IMR-90 (cell line): ENCODE measurements at regions not wholly inside any gene's neighbourhood (a gene's known extent, or its start where the extent isn't known, plus 50 kb on each side); places are given as distances from the start of the nearest gene placed in this dataset.

ENCODE experiments used
- ATAC-seq: fragments of 200-7000 bp; cut with Tn5 transposase; 2 replicates; pipeline ENCODE4 v1.9.1; 2020; ENCODE audit warnings: low read depth, mild to moderate bottlenecking, moderate library complexity
- BruUV-seq: library from RNA; stranded (reverse); fragments of 400-500 nt; replicated peaks from 2 replicates; lab custom pipeline; 2021; lab: Mats Ljungman, UMichigan
- CTCF ChIA-PET: fragments of 300-600 bp; formaldehyde crosslinking; extraction: SDS; loops from one replicate; lab custom pipeline; 2021; ENCODE audit warnings: antibody characterized with exemption; lab: Yijun Ruan, JAX
- POLR2A ChIA-PET: fragments of 300-600 bp; sonication (Branson Sonifier 250); formaldehyde crosslinking; loops from one replicate; lab custom pipeline; 2022; ENCODE audit warnings: antibody characterized with exemption; ENCODE audit not compliant: unreplicated experiment; lab: Charles Lee
- DNase-seq: peaks from one replicate; pipeline ENCODE4 v3.0.0; 2013
- H2AFZ ChIP-seq: replicated peaks from 2 replicates; pipeline ENCODE3; 2013; ENCODE audit warnings: low read length, mild to moderate bottlenecking; ENCODE audit not compliant: poor library complexity
- H2AK5ac ChIP-seq: 2 replicates; pipeline ENCODE4 v1.6.1; 2013; ENCODE audit warnings: low read depth, low read length, inconsistent platforms
- H2AK9ac ChIP-seq: replicated peaks from 2 replicates; pipeline ENCODE3; 2013; ENCODE audit warnings: mild to moderate bottlenecking, low read depth, low read length, moderate library complexity; ENCODE audit not compliant: poor library complexity
- H2BK120ac ChIP-seq: 2 replicates; pipeline ENCODE4 v1.6.1; 2013; ENCODE audit warnings: low read depth, low read length, inconsistent platforms
- H2BK15ac ChIP-seq: 3 replicates; pipeline ENCODE4 v1.6.1; 2013; ENCODE audit warnings: low read depth, low read length, inconsistent platforms
- H2BK20ac ChIP-seq: 2 replicates; pipeline ENCODE4 v1.6.1; 2013; ENCODE audit warnings: low read depth, mild to moderate bottlenecking, inconsistent platforms, low read length, moderate library complexity
- H2BK5ac ChIP-seq: 2 replicates; pipeline ENCODE4 v1.6.1; 2013; ENCODE audit warnings: mild to moderate bottlenecking, low read depth, low read length, inconsistent platforms; ENCODE audit not compliant: poor library complexity, severe bottlenecking
- H3K14ac ChIP-seq: replicated peaks from 2 replicates; pipeline ENCODE4 v1.6.1; 2013; ENCODE audit warnings: low read depth, low read length, inconsistent platforms
- H3K18ac ChIP-seq: 2 replicates; pipeline ENCODE4 v1.6.1; 2013; ENCODE audit warnings: low read depth, low read length, control low read depth
- H3K23ac ChIP-seq: 2 replicates; pipeline ENCODE4 v1.6.1; 2013; ENCODE audit warnings: low read depth, low read length, inconsistent platforms
- H3K27ac ChIP-seq: 2 replicates; pipeline ENCODE4 v1.5.1; 2013; ENCODE audit warnings: mild to moderate bottlenecking, control low read depth, low read length; ENCODE audit not compliant: insufficient read depth
- H3K27me3 ChIP-seq: 2 replicates; pipeline ENCODE4 v1.6.1; 2013; ENCODE audit warnings: low read length; ENCODE audit not compliant: control insufficient read depth, insufficient read depth
- H3K36me3 ChIP-seq: 2 replicates; pipeline ENCODE4 v1.6.1; 2013; ENCODE audit warnings: low read length, mixed read lengths; ENCODE audit not compliant: control insufficient read depth, insufficient read depth
- H3K4ac ChIP-seq: 2 replicates; pipeline ENCODE4 v1.6.1; 2013; ENCODE audit warnings: low read depth, low read length, inconsistent platforms
- H3K4me1 ChIP-seq: 2 replicates; pipeline ENCODE4 v1.6.1; 2013; ENCODE audit warnings: low read length, mixed read lengths; ENCODE audit not compliant: control insufficient read depth, insufficient read depth
- H3K4me2 ChIP-seq: 2 replicates; pipeline ENCODE4 v1.6.1; 2013; ENCODE audit warnings: low read depth, mild to moderate bottlenecking, control low read depth, low read length, moderate library complexity
- H3K4me3 ChIP-seq: 2 replicates; pipeline ENCODE4 v1.5.1; 2013; ENCODE audit warnings: low read depth, mild to moderate bottlenecking, control low read depth, low read length, moderate library complexity; ENCODE audit not compliant: insufficient read depth
- H3K56ac ChIP-seq: 2 replicates; pipeline ENCODE4 v1.6.1; 2013; ENCODE audit warnings: low read length, inconsistent platforms; ENCODE audit not compliant: insufficient read depth; ENCODE audit errors: extremely low read depth
- H3K79me1 ChIP-seq, 2 experiments: 2 replicates each; pipeline ENCODE4 v1.6.1; 2013; ENCODE audit warnings: low read length in 2 of 2, inconsistent platforms in 1 of 2, low read depth in 1 of 2
- H3K9ac ChIP-seq: 2 replicates; pipeline ENCODE4 v1.6.1; 2013; ENCODE audit warnings: low read depth, low read length, control low read depth
- H3K9me1 ChIP-seq: 2 replicates; pipeline ENCODE4 v1.6.1; 2013; ENCODE audit warnings: low read length, inconsistent platforms; ENCODE audit not compliant: insufficient read depth
- H3K9me3 ChIP-seq: 2 replicates; pipeline ENCODE4 v1.6.1; 2013; ENCODE audit warnings: low read length; ENCODE audit not compliant: control insufficient read depth, insufficient read depth
- H4K20me1 ChIP-seq: 2 replicates; pipeline ENCODE4 v1.6.1; 2013; ENCODE audit warnings: low read length, inconsistent platforms; ENCODE audit not compliant: insufficient read depth
- H4K5ac ChIP-seq: 2 replicates; pipeline ENCODE4 v1.6.1; 2013; ENCODE audit warnings: mild to moderate bottlenecking, low read depth, low read length, control low read depth
- H4K8ac ChIP-seq, 2 experiments: 2 replicates each; pipeline ENCODE4 v1.6.1; 2013; ENCODE audit warnings: low read depth in 2 of 2, low read length in 2 of 2, control low read depth in 1 of 2, inconsistent platforms in 1 of 2
- H4K91ac ChIP-seq: 2 replicates; pipeline ENCODE4 v1.6.1; 2013; ENCODE audit warnings: low read depth, low read length, inconsistent platforms; ENCODE audit not compliant: insufficient read depth
- BHLHE40 ChIP-seq: fragments of 150-350 bp; IDR thresholded peaks from 2 replicates; pipeline ENCODE4 v1.6.1; 2016; ENCODE audit warnings: mild to moderate bottlenecking, low read depth, low read length
- CEBPB ChIP-seq: IDR thresholded peaks from 2 replicates; pipeline ENCODE4 v1.6.1; 2012; ENCODE audit warnings: low read depth, low read length, improper control_type of control experiment
- CHD1 ChIP-seq: IDR thresholded peaks from 2 replicates; pipeline ENCODE4 v1.6.1; 2012; ENCODE audit warnings: low read depth, low read length, improper control_type of control experiment
- CTCF ChIP-seq: conservative IDR thresholded peaks from 2 replicates; pipeline ENCODE4 v1.5.1; 2012; ENCODE audit warnings: mild to moderate bottlenecking, low read depth, low read length, improper control_type of control experiment
- FOS ChIP-seq: fragments of 150-350 bp; IDR thresholded peaks from 2 replicates; pipeline ENCODE4 v1.6.1; 2016; ENCODE audit warnings: low read depth, low read length
- MAFK ChIP-seq: IDR thresholded peaks from 2 replicates; pipeline ENCODE4 v1.6.1; 2012; ENCODE audit warnings: low read depth, low read length, improper control_type of control experiment
- MAZ ChIP-seq: IDR thresholded peaks from 2 replicates; pipeline ENCODE4 v1.6.1; 2012; ENCODE audit warnings: low read depth, mild to moderate bottlenecking, low read length, improper control_type of control experiment, moderate library complexity, borderline replicate concordance
- MXI1 ChIP-seq: IDR thresholded peaks from 2 replicates; pipeline ENCODE4 v1.6.1; 2012; ENCODE audit warnings: low read depth, mild to moderate bottlenecking, low read length, moderate library complexity, borderline replicate concordance
- NFE2L2 ChIP-seq: fragments of 150-350 bp; IDR thresholded peaks from 2 replicates; pipeline ENCODE4 v1.6.1; 2016; ENCODE audit warnings: low read depth, mild to moderate bottlenecking, low read length
- POLR2A ChIP-seq: IDR thresholded peaks from 2 replicates; pipeline ENCODE4 v1.6.1; 2012; ENCODE audit warnings: mild to moderate bottlenecking, low read depth, low read length
- RAD21 ChIP-seq: IDR thresholded peaks from 2 replicates; pipeline ENCODE4 v1.6.1; 2012; ENCODE audit warnings: low read length, improper control_type of control experiment
- RCOR1 ChIP-seq: IDR thresholded peaks from 2 replicates; pipeline ENCODE4 v1.6.1; 2012; ENCODE audit warnings: mild to moderate bottlenecking, low read length, improper control_type of control experiment; ENCODE audit not compliant: insufficient replicate concordance
- RFX5 ChIP-seq: IDR thresholded peaks from 2 replicates; pipeline ENCODE4 v1.8.0; 2012; ENCODE audit warnings: low read depth, mild to moderate bottlenecking, low read length, moderate library complexity
- SMC3 ChIP-seq: fragments of 150-350 bp; IDR thresholded peaks from 2 replicates; pipeline ENCODE4 v1.6.1; 2016; ENCODE audit warnings: low read depth, mild to moderate bottlenecking, antibody characterized with exemption, low read length, moderate library complexity
- USF2 ChIP-seq: fragments of 150-350 bp; IDR thresholded peaks from 2 replicates; pipeline ENCODE4 v1.6.1; 2017; ENCODE audit warnings: mild to moderate bottlenecking, antibody characterized with exemption, low read length, low read depth
- WGBS, 2 experiments: methylation state at CpG; one replicate each; pipeline versions ENCODE4 v1.1.5 to v1.1.7; 2013; ENCODE audit warnings: missing lambda C conversion rate in 2 of 2; ENCODE audit not compliant: insufficient read length in 1 of 2; ENCODE audit errors: extremely low coverage in 2 of 2; 5-methylcytosine and 5-hydroxymethylcytosine counted together
- dilution Hi-C: fragments of 300-500 bp; cut with HindIII; formaldehyde crosslinking; loops from one replicate; pipeline ENCODE4 v1.14.3; 2018; ENCODE audit warnings: low sequenced_read_pairs; ENCODE audit not compliant: unreplicated experiment
- in situ Hi-C: fragments of 300-500 bp; cut with MboI; formaldehyde crosslinking; loops from 3 replicates; pipeline ENCODE4 v1.14.3; 2019; ENCODE audit warnings: low sequenced_read_pairs, inconsistent platforms, mixed read lengths
- intact Hi-C: fragments of 100-400 bp; cut with micrococcal nuclease; formaldehyde crosslinking; loops from 2 replicates; pipeline ENCODE4 v1.10.0; 2022
- TF ChIP-seq, protein P1 (sequence below): fragments of 150-350 bp; IDR thresholded peaks from 2 replicates; pipeline ENCODE4 v1.6.1; 2016; ENCODE audit warnings: low read depth, mild to moderate bottlenecking, low read length, moderate library complexity, borderline replicate concordance

DNA sequence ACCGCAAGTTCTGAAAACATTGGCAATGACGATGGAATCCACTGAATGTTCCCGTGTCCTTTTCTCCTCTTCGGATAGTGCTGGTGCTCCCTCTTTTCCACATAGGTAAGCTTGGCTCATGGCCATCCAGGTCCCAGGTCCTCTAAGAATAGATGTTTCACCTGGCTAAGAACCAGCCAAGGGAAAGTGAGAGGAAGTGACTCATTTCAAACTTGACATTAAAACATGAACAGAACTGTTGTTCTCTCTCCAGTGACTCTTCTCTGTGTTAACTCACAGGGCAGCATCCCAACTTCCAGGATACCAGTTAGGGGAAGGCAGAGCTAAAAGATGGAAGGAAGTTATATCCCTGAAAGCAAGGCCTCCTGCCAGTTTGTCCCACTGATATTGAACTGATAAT is 493.8 kb upstream of the CHRM3 start:
- H3K4me1 ChIP-seq: no peaks in the 10 kb centered on the region
- no peaks in the 10 kb centered on the region for H4K20me1 ChIP-seq
- ChIA-PET CTCF (no interaction called here), POLR2A (no interaction called here)
- no peaks in the 10 kb centered on the region for H3K27me3 ChIP-seq
- no peak overlapping the region for H3K23ac ChIP-seq
- no peak overlapping the region for H3K4me3 ChIP-seq
- H4K91ac ChIP-seq: no peak overlapping the region
- H2AK9ac ChIP-seq: no peak overlapping the region
- no peak overlapping the region for H4K5ac ChIP-seq
- in situ Hi-C loops (no loop called here), intact Hi-C loops (no loop called here), dilution Hi-C loops (no loop called here)
- WGBS, 2 experiments: no CpG with 5 or more reads among the region's 4 CpGs
- H3K9ac ChIP-seq: no peak overlapping the region
- H3K18ac ChIP-seq: no peak overlapping the region
- no peak overlapping the region for H2BK15ac ChIP-seq
- H3K36me3 ChIP-seq: no peaks in the 10 kb centered on the region
- H3K4me2 ChIP-seq: no peak overlapping the region
- H2AK5ac ChIP-seq: no peak overlapping the region
- H4K8ac ChIP-seq: no peak overlapping the region
- no peak overlapping the region for H3K4ac ChIP-seq
- no peak overlapping the region for H3K27ac ChIP-seq
- H3K9me3 ChIP-seq: peaks cover 14% of the 10 kb centered on the region; the same call in 1 of the 2 replicates
- H3K14ac ChIP-seq: no peak overlapping the region
- no peaks in the 10 kb centered on the region for H3K9me1 ChIP-seq
- BruUV-seq: no TSS peak
- no peak overlapping the region for H2BK20ac ChIP-seq
- no peak for TF ChIP-seq SMC3
- TF ChIP-seq FOS: no peak
- TF ChIP-seq CEBPB: no peak
- no peak for TF ChIP-seq BHLHE40
- TF ChIP-seq RAD21: no peak
- TF ChIP-seq RCOR1: no peak
- TF ChIP-seq NFE2L2: no peak
- TF ChIP-seq, protein P1, sequence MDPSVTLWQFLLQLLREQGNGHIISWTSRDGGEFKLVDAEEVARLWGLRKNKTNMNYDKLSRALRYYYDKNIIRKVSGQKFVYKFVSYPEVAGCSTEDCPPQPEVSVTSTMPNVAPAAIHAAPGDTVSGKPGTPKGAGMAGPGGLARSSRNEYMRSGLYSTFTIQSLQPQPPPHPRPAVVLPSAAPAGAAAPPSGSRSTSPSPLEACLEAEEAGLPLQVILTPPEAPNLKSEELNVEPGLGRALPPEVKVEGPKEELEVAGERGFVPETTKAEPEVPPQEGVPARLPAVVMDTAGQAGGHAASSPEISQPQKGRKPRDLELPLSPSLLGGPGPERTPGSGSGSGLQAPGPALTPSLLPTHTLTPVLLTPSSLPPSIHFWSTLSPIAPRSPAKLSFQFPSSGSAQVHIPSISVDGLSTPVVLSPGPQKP: no peak
- TF ChIP-seq USF2: no peak
- TF ChIP-seq MXI1: no peak
- no peak for TF ChIP-seq CHD1
- TF ChIP-seq CTCF: no peak
- no peak for TF ChIP-seq MAZ
- no peak for TF ChIP-seq RFX5
- no peak for TF ChIP-seq MAFK
- no peak for TF ChIP-seq POLR2A
- H2BK5ac ChIP-seq: no peak overlapping the region
- H2BK120ac ChIP-seq: no peak overlapping the region
- H3K56ac ChIP-seq: no peak overlapping the region
- no peak for DNase-seq
- no peaks in the 10 kb centered on the region for H3K79me1 ChIP-seq
- no peak for ATAC-seq
- no peak overlapping the region for H2AFZ ChIP-seq
